ENCODE measurements at regions not wholly inside any gene's neighbourhood (a gene's known extent, or its start where the extent isn't known, plus 50 kb on each side); places are given as distances from the start of the nearest gene placed in this dataset.
"Not testable (repeated sequence)": the region's sequence is repeated elsewhere in the genome, so short reads cannot be mapped to it uniquely, and the experiment has no call there.

- DNase-seq: not testable (repeated sequence)
Measured at GRCh38 chr12:53877961-53878360, 60.7 kb upstream of the HOXC13 start.

GRCh38 chr12:53887006-53887405, 51.6 kb upstream of the HOXC13 start:
- DNase-seq: no peak

GRCh38 chr12:53887881-53888280, 50.8 kb upstream of the HOXC13 start:
- DNase-seq: no peak

Data from kidney glomerular epithelial cell (primary cell).